ENCODE measurements at regions not wholly inside any gene's neighbourhood (a gene's known extent, or its start where the extent isn't known, plus 50 kb on each side); places are given as distances from the start of the nearest gene placed in this dataset.

DNA sequence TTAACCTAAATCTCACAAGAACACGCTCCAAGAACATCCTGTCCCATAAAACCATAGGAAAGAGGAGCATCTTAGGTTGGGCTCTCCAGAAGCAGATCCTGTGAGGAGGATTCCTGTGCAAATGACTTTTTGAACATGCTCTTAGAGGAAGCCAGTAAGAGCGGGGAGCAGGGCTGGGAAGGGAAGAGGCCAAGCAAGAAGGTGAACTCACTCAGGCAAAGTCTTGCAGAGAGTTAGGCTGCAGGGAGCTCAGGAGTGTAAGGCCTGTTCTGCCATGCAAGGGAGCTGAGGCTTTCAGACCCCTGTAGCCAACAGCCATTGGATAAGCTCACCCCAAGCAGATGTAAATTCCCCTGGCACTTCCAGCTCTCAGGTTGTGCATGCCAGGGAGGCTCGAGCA, 63.6 kb upstream of the LY86 start:
- TF ChIP-seq, protein P1, sequence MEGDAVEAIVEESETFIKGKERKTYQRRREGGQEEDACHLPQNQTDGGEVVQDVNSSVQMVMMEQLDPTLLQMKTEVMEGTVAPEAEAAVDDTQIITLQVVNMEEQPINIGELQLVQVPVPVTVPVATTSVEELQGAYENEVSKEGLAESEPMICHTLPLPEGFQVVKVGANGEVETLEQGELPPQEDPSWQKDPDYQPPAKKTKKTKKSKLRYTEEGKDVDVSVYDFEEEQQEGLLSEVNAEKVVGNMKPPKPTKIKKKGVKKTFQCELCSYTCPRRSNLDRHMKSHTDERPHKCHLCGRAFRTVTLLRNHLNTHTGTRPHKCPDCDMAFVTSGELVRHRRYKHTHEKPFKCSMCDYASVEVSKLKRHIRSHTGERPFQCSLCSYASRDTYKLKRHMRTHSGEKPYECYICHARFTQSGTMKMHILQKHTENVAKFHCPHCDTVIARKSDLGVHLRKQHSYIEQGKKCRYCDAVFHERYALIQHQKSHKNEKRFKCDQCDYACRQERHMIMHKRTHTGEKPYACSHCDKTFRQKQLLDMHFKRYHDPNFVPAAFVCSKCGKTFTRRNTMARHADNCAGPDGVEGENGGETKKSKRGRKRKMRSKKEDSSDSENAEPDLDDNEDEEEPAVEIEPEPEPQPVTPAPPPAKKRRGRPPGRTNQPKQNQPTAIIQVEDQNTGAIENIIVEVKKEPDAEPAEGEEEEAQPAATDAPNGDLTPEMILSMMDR (IDR thresholded peaks at IDR 0.05): no peak
- DNase-seq (ENCODE audit: low spot score): no peak
- no peak for ATAC-seq (ENCODE audit: low FRiP score)

GRCh38 chr6:6525933-6526332, 62.6 kb upstream of the LY86 start:
- no peak for DNase-seq (ENCODE audit: low spot score)
- TF ChIP-seq, protein P1 (IDR thresholded peaks at IDR 0.05): no peak
- ATAC-seq (ENCODE audit: low FRiP score): no peak

DNA sequence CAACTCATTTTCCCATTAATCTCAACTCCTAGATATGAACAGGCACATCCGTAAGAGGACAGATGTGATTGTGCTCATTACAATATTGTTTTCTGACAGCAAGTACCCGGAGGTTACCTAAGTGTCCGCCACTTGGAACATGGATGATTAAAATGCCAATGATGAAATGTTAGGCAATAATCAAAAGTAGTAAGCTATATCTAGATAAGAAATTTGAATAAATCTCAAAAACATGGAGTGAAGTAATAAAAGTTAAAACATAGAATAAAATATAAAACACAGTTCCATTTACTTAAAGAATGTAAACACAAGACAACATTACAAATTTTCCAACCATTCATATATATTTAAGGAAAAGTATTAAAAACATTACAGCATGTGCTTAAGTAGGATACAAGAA, 59.2 kb upstream of the LY86 start:
- ATAC-seq (ENCODE audit: low FRiP score): no peak
- DNase-seq (ENCODE audit: low spot score): no peak
- TF ChIP-seq, protein P1 (IDR thresholded peaks at IDR 0.05): no peak

DNA sequence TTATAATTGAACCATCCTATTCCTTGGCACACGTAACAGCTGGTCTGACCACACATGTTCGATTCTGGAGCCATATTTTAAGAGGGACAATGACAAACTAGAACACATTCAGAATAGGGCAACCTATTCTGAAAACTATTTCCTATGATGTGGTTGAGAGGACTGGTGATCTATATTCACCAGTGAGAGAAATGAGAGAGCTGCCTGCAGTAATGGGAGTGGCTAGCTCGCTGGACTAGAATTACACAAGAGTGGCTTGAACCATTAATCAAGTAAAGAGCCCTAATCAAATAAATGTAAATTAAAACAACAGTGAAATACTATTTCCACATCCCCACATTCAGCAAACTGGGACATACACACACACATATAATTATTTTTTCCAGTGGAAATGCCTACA, 55.3 kb upstream of the LY86 start:
- TF ChIP-seq, protein P1 (IDR thresholded peaks at IDR 0.05): no peak
- no peak for DNase-seq (ENCODE audit: low spot score)
- ATAC-seq (ENCODE audit: low FRiP score): no peak

GRCh38 chr6:6534399-6534798, 54.1 kb upstream of the LY86 start:
- ATAC-seq (ENCODE audit: low FRiP score): no peak
- TF ChIP-seq, protein P1 (IDR thresholded peaks at IDR 0.05): no peak
- no peak for DNase-seq (ENCODE audit: low spot score)

DNA sequence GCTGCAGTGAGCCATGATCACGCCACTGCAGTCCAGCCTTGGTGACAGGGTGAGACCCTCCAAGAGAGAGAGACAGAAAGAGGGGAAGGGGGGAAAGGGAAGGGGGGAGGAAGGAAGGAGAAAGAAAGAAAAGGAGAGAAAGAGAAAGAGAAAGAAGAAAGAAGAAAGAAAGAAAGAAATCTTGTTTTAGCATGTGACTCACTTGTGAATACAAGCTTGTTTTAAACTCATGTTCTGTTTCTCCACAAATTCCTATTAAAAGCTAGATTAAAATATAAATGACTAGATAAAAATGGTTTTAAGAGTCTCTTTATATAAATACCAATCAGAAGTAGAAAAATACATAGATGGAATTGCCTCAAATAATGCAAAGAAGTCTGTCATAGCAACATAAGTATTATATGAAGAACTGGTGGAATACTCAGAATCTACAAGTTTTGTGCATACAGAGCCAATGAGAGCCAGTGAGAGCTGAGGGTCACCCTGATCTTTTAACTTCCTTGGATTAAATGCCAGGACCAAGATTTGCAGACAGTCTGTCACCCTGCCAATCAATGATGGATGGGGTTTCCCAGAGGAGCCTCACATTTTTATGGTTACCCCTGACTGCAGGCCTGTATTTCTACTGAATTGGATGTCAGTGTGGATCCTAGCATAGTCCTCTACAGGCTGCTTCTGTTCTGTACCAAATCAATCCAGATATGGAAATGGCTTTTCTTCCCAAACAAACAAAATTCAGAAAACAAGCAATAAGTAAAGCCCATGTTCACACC, 50.8 kb upstream of the LY86 start:
- TF ChIP-seq, protein P1 (IDR thresholded peaks at IDR 0.05): no peak
- ATAC-seq (ENCODE audit: low FRiP score) (no peak), DNase-seq (ENCODE audit: low spot score) (no peak)

- TF ChIP-seq, protein P1 (IDR thresholded peaks at IDR 0.05): no peak
- ATAC-seq (ENCODE audit: low FRiP score) (no peak), DNase-seq (ENCODE audit: low spot score) (no peak)
Observed at GRCh38 chr6:6538261-6538660, 50.3 kb upstream of the LY86 start.
